Hippocampal formation (tissue), 2 donors: ENCODE measurements at regions not wholly inside any gene's neighbourhood (a gene's known extent, or its start where the extent isn't known, plus 50 kb on each side); places are given as distances from the start of the nearest gene placed in this dataset.
"Not testable (repeated sequence)": the region's sequence is repeated elsewhere in the genome, so short reads cannot be mapped to it uniquely, and the experiment has no call there.

Experiments used
- DNase-seq, 2 donors: peaks; one replicate each; lab custom pipeline; 2025; lab: John Stamatoyannopoulos, UW

DNA sequence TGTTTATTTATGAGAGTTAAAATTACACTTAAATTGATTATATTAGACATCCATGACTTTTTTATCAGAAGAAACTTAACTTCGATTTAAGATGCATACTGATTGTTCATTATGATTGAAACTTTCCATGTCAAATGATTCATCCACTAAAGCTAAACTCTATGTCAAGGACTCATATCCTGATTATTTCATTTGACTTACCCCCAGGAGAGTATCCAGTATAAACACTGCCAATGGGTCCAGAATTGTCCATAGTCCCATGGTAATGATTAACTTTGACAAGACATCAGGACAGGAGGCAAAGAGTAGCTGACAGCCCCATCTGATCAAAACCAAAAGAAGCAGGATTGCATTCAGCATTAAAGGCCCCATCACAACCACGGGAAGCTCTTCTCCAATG is 709.9 kb downstream of the TFAP2A start:
- no peak for DNase-seq

DNA sequence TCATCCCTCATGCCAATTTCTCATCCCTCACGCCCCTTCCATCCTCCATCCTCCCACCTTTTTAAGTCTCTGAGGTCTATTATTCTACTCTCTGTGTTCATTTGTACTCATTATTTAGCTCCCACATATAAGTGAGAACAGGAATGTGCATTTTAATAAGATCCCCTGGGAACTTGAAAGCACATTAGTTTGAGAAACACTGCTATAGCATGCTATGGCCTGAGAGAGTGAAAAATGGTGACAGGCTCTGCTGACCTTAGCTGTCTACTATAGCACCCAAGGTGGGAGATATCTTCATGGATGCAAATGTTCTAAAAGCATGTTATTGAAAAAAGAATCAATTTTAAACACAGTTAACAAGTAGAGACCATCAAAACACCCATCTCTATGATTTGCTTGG is 712.0 kb downstream of the TFAP2A start:
- no peak for DNase-seq

DNA sequence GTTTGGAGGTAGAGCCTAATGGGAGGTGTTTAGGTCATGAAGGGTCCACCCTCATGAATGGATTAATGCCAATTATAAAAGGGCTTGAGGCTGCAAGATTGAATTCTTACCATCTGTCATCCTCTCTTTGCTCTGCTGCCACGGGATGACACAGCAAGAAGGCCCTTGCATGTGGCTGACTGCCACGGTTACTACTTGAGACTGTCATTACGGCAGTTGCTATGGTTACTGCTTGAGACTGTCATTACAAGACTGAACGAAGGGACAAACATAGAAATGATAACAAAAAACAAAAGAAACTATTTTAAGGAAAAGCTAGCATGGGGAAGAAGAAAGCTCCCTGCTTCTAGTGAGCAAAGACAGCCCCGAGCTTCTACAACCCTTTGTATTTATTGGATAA is 715.0 kb downstream of the TFAP2A start:
- DNase-seq = no peak

DNA sequence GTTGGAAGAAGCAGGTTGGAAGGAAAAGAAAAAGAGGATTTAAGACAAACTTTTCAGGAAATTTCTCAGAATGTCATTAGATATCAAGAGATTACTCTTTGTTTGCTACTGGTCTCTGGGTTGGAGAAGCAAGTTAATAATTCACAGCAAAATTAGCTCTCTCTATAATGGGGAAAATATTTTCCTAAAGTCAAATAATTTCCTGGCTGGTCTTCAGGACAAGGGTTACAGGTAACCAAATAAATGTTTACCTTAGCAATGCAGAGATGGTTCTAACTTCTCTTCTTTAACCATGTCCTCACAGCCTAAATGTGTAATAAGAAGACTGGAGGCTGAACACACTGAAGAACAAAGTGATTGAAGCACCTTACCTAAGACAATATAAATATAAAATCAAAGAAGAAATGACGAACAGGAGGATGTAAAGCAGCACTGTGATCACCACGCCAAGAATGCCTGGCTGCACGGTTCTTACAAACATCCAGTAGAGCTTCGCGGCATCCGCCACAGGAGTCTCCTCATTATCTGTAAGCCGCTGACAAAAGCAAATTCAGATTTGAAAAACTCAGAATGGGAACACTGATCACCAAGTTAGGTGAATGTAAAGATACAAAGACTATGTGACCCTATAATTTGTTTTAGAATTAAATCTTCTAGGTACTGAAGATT is 717.5 kb downstream of the TFAP2A start:
- DNase-seq = no peak

GRCh38 chr6:9690388-9690787 is 724.5 kb downstream of the TFAP2A start:
- DNase-seq = no peak

- not testable (repeated sequence) for DNase-seq
These were observed 734.1 kb downstream of the TFAP2A start for GRCh38 chr6:9680727-9681126.

GRCh38 chr6:9675122-9675521 is 739.8 kb downstream of the TFAP2A start:
- no peak for DNase-seq

GRCh38 chr6:9659848-9660247 is 755.0 kb downstream of the TFAP2A start:
- no peak for DNase-seq

GRCh38 chr6:9657994-9658393 is 756.9 kb downstream of the TFAP2A start:
- DNase-seq = no peak

GRCh38 chr6:9647599-9647998 is 767.3 kb downstream of the TFAP2A start:
- no peak for DNase-seq

DNA sequence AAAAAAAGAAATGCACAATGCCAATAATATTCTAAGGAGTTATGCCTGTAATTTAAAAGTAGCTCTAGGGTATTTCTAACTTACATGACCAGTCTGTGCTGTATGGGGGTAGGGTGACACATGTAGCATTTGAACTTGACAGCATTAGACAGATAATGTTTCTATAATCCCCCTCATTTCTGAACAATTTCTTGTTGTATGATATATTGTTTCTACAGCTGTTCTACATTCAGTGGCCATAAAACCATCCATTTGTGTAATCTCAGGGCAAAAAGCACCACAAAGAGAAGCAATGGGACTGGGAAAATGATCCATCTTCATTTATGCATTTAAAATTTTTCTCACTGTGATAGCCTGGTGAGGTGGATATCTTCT is 767.8 kb downstream of the TFAP2A start:
- no peak for DNase-seq

GRCh38 chr6:9646342-9647070 is 768.4 kb downstream of the TFAP2A start:
- no peak for DNase-seq

DNA sequence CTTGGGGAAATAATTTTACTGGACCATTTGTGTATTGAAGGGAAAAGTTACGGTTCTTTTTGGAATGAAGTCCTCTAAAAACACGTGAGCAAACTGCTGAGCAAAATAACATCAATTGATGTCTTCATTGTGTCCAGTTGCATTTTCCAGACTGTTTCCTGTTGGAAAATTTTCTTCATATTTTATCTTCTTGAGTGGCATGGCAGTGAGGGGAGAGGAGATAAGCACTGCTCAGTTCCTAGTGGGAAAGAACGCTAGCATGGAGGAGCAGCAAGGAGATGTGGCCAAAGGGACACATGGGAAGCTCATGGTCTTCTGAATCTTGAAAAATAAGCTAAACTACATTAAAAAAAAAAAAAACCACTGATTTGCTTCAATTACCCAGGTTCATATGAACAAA is 776.0 kb downstream of the TFAP2A start:
- DNase-seq = no peak

- no peak for DNase-seq
These were observed 780.1 kb downstream of the TFAP2A start for GRCh38 chr6:9634776-9635175.

DNA sequence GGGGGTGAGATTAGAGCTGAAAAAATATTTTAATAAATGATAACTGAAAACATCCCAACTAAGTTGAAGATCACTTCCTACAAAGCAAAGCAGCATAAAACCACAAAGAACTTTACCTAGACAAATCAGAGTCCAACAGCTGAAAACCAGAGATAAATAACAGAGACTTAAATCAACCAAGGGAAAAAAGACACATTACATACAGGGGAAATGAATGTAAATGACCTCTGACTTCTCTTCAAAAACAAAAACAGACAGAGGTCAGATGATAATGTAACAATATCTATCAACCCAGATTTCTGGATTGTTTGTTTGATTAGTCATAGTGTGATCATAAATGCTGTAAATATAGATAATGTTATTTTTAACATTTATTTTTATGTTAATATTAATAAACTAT is 782.8 kb downstream of the TFAP2A start:
- no peak for DNase-seq

GRCh38 chr6:9628819-9629218 is 786.1 kb downstream of the TFAP2A start:
- DNase-seq = no peak

DNA sequence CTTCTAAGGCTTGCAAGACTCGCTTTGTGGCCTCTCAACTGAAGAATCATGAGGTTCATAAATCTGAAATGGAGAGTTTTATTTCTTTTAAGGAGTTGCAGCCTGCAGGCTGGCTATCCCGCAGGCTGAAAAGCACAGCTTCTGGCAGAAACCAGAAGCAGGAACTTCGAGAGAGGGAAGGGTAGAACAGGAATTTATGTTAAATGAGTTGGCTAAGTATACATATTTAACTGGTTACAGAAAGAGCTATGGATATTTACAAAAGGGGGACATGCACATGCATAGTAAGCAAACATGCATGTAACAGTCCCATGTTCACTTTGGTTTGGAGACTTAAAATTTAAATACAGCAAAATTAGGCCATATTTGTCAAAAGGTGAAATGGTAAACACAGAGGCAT is 787.0 kb downstream of the TFAP2A start:
- no peak for DNase-seq

- DNase-seq = no peak
These were observed 790.9 kb downstream of the TFAP2A start for GRCh38 chr6:9623985-9624384.

DNA sequence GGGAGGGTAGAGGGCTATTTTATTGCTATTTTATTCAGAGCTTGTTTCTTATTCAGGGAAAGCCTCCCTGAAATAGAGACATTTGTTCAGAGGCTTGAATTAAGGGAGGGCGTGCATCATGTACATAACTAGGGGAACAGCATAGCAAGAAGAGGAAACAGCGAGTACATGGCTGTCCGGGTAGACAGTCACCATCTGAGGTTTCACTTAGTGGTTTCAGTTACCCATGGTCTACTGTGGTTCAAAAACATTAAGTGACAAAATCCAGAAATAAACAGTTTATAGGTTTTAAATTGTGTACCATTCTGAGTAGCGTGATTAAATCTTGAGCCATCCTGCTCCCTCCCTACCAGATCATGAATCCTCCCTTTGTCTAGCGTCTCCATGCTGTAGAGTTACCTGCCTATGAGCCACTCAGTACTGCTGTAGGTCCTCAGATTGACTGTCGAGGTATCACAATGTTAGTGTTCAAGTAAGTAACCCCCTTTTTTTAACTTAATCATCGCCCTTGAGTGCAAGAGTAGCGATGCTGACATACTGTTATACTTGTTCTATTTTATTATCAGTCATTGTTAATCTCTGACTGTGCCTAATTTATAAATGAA is 791.5 kb downstream of the TFAP2A start:
- no peak for DNase-seq

DNA sequence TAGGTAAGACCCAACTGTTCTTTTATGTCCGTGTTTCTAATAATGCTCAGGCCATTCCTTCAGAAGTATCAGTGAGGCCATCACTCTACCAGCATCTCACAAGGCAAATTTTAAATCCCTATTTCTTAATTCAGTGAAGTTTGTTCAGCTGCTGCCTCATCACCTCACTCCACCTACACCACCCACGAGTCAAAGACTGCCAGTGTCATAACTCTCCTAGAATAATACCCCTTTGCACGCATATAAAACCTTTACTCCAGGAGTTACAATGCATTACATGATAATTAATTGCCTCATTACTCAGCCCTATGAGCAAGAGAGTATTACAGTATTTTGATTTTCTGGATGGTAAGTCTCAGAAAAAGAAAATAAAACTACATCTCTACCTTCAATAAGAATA is 793.6 kb downstream of the TFAP2A start:
- no peak for DNase-seq

DNA sequence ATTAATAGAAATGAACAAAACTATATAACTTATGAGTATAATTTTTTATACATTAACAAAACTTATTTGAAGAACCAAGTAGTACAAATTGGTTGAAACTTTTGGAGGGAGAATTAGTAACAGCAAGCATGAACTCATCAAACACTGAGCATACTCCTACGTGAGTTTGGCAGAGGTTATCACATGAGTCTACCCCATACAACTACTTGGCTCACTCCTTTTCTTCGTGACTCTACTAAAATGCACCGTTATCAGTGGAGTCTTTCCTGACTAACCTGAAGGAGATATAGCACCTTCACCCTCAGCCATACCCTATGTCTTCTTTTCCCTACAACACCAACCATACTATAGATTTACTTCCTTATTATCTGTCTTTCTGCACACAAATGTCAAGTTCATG is 794.2 kb downstream of the TFAP2A start:
- no peak for DNase-seq

- no peak for DNase-seq
These were observed 794.6 kb downstream of the TFAP2A start for GRCh38 chr6:9620263-9620662.

GRCh38 chr6:9614778-9615177 is 800.1 kb downstream of the TFAP2A start:
- DNase-seq = no peak
